Esophagus squamous epithelium (tissue), 4 donors: ENCODE measurements at regions not wholly inside any gene's neighbourhood (a gene's known extent, or its start where the extent isn't known, plus 50 kb on each side); places are given as distances from the start of the nearest gene placed in this dataset.

ENCODE experiments used
- CTCF ChIP-seq, 6 experiments: fragments of 450-650 bp in 4 of 6; fragments of 200-600 bp in 2 of 6; sonication (generic) in 2 of 6; IDR thresholded peaks; one replicate each; pipeline ENCODE4 v1.5.1; 2016 to 2019; ENCODE audit warnings: antibody characterized with exemption in 6 of 6, mild to moderate bottlenecking in 4 of 6, moderate library complexity in 4 of 6
- POLR2A ChIP-seq, 4 donors: fragments of 450-650 bp; IDR thresholded peaks; one replicate each; pipeline ENCODE4 v1.6.1; 2017; ENCODE audit warnings: antibody characterized with exemption in 4 of 4, mild to moderate bottlenecking in 4 of 4, moderate library complexity in 3 of 4

- TF ChIP-seq CTCF (IDR thresholded peaks at IDR 0.05) (no peak), POLR2A (IDR thresholded peaks at IDR 0.05) (no peak)
Measured at GRCh38 chr14:95033682-95034632, 123.4 kb downstream of the DICER1 start.
